Ishikawa (cell line): ENCODE measurements at regions not wholly inside any gene's neighbourhood (a gene's known extent, or its start where the extent isn't known, plus 50 kb on each side); places are given as distances from the start of the nearest gene placed in this dataset.

ENCODE experiments used
- MAX ChIP-seq: IDR thresholded peaks from 2 replicates; pipeline ENCODE4 v1.6.1; 2012
- NFIC ChIP-seq: IDR thresholded peaks from 2 replicates; pipeline ENCODE4 v1.6.1; 2012

- TF ChIP-seq NFIC (no peak), MAX (no peak)
Observed at GRCh38 chr5:18455521-18455920, 821.3 kb downstream of the TAF11L14 start.
